MM.1S (cell line): ENCODE measurements at regions not wholly inside any gene's neighbourhood (a gene's known extent, or its start where the extent isn't known, plus 50 kb on each side); places are given as distances from the start of the nearest gene placed in this dataset.

ENCODE experiments used
- CTCF ChIP-seq: fragments of 300-600 bp; sonication (generic); IDR thresholded peaks from 2 replicates; pipeline ENCODE4 v1.5.1; 2016; ENCODE audit warnings: antibody characterized with exemption, low read length, mixed read lengths
- EZH2 ChIP-seq: fragments of 300-600 bp; sonication (generic); optimal IDR thresholded peaks from 2 replicates; pipeline ENCODE3; 2017; ENCODE audit warnings: low read depth, mild to moderate bottlenecking, antibody characterized with exemption, low read length, mixed read lengths

GRCh38 chr5:125607018-125607417 is 816.2 kb upstream of the GRAMD2B start:
- no peak for TF ChIP-seq CTCF
- no peak for TF ChIP-seq EZH2
